ENCODE measurements at regions not wholly inside any gene's neighbourhood (a gene's known extent, or its start where the extent isn't known, plus 50 kb on each side); places are given as distances from the start of the nearest gene placed in this dataset.
"Not testable (repeated sequence)": the region's sequence is repeated elsewhere in the genome, so short reads cannot be mapped to it uniquely, and the experiment has no call there.

DNA sequence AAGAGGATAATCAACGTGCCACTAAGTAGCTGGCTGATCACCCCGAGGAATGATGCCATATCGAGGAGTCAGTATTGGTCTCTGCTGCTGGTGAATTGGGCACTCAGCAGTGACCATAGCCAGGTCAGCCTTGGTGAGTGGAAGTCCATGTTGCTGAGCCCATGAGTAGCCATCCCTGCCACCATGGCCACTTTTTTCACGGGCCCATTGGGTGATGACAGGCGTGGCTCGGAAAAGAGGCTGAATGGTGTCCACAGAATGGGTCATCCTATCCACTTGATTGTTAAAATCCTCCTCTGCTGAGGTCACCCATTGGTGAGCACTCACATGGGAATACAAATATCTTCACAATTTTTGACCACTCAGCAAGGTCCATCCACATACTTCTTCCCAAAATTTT lies 114.4 kb downstream of the UBE2NL start:
- H3K27ac Mint-ChIP-seq = no peak overlapping the region
- no peak for DNase-seq
- TF ChIP-seq, protein P1, sequence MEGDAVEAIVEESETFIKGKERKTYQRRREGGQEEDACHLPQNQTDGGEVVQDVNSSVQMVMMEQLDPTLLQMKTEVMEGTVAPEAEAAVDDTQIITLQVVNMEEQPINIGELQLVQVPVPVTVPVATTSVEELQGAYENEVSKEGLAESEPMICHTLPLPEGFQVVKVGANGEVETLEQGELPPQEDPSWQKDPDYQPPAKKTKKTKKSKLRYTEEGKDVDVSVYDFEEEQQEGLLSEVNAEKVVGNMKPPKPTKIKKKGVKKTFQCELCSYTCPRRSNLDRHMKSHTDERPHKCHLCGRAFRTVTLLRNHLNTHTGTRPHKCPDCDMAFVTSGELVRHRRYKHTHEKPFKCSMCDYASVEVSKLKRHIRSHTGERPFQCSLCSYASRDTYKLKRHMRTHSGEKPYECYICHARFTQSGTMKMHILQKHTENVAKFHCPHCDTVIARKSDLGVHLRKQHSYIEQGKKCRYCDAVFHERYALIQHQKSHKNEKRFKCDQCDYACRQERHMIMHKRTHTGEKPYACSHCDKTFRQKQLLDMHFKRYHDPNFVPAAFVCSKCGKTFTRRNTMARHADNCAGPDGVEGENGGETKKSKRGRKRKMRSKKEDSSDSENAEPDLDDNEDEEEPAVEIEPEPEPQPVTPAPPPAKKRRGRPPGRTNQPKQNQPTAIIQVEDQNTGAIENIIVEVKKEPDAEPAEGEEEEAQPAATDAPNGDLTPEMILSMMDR (IDR thresholded peaks at IDR 0.05) = no peak
- H3K9me3 Mint-ChIP-seq = no peaks in the 10 kb centered on the region; the same call in 1 of the 2 replicates
- H3K4me1 Mint-ChIP-seq (ENCODE audit: low read depth) = no peaks in the 10 kb centered on the region
- H3K27me3 Mint-ChIP-seq (ENCODE audit: insufficient read depth) = no peaks in the 10 kb centered on the region
- no peaks in the 10 kb centered on the region for H3K36me3 Mint-ChIP-seq (ENCODE audit: low read depth)
- H3K4me3 Mint-ChIP-seq = no peak overlapping the region

DNA sequence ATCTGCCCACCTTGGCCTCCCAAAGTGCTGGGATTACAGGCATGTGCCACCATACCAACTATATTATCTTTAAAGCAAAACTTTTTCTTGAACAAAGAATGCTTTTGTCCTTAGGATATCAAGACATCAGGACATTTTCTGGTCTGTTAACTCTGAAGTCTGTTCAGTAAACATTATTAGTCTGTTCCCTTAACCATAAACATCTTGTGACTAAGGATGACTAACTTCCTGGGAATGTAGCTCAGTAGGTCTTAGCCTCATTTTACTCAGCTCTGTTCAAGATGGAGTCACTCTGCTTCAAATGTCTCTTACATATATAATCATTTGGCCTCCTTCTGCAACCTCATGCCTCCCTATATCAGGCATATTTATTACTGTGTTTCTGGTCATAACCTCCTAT lies 122.9 kb downstream of the UBE2NL start:
- TF ChIP-seq, protein P1 (IDR thresholded peaks at IDR 0.05) = no peak
- no peak overlapping the region for H3K27ac Mint-ChIP-seq
- peaks cover 12% of the 10 kb centered on the region; the same call in 1 of the 2 replicates for H3K9me3 Mint-ChIP-seq
- no peaks in the 10 kb centered on the region for H3K4me1 Mint-ChIP-seq (ENCODE audit: low read depth)
- H3K36me3 Mint-ChIP-seq (ENCODE audit: low read depth) = peaks cover 3% of the 10 kb centered on the region; the same call in 1 of the 2 replicates
- no peaks in the 10 kb centered on the region for H3K27me3 Mint-ChIP-seq (ENCODE audit: insufficient read depth)
- no peak overlapping the region for H3K4me3 Mint-ChIP-seq
- DNase-seq = no peak

DNA sequence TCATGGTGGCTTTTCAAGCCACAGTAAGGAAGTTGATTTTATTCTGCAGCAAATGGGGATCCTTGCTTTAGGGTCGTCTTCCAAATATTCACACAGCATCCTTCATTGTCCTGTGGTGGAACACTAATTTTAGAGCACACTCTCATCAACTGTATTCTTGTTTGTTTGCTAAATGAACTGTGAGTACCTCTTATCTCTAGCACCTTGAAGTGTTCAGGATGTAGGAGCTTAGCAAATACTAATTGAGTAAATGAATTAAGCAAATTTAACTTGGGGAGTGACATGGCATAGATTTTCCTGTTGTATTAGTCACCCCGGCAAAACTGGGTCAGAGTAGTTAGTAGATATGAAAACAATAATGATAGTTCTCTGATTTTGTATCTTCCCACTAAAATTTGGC lies 156.9 kb downstream of the UBE2NL start:
- no peaks in the 10 kb centered on the region; the same call in 1 of the 2 replicates for H3K27me3 Mint-ChIP-seq (ENCODE audit: insufficient read depth)
- TF ChIP-seq, protein P1 (IDR thresholded peaks at IDR 0.05) = no peak
- no peak overlapping the region for H3K4me3 Mint-ChIP-seq

DNA sequence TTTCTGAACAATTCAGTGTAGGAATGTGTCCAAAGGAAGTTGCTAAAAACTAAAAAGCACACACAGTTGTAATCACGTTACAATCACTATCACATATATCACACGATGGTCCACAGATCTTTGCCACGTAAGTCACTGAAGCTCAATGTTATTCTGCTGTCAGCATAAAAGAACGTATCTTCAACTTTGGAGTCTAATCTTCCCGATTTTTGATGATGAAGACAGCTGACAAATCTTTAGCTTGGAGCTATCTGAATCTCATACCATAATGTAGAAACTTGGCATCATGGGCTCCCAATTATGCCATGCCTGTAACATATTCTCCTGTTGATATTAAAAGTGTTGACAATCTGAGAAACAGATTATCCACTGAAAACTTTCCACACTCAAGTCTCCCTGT lies 158.4 kb downstream of the UBE2NL start:
- no peak for DNase-seq
- H3K36me3 Mint-ChIP-seq (ENCODE audit: low read depth) = no peaks in the 10 kb centered on the region
- TF ChIP-seq, protein P1 (IDR thresholded peaks at IDR 0.05) = no peak

More for the DNA sequence above, 156.9 kb downstream of the UBE2NL start:
- H3K9me3 Mint-ChIP-seq = peaks cover 4% of the 10 kb centered on the region; the same call in 1 of the 2 replicates
- no peak for DNase-seq
- H3K27ac Mint-ChIP-seq = no peak overlapping the region
- H3K36me3 Mint-ChIP-seq (ENCODE audit: low read depth) = no peaks in the 10 kb centered on the region
- no peaks in the 10 kb centered on the region for H3K4me1 Mint-ChIP-seq (ENCODE audit: low read depth)

DNA sequence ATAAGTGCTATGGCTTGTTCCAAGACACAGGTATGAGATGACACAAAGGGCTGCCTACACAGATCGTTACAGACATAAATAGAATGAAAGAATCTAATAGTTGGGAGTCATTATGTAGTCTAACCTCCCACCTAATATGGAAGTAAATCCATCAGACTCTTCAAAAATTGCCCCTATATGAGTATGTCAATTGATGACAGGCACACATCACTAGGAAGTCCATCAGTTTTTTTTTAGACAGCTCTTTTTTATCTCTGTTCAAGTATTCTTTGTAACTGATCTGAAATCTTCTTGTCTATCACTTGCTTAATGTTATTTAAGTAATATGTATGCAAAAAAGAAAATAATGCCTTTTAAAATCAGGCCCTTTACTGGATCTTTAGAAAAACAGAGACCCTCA lies 191.6 kb downstream of the UBE2NL start:
- no peak for DNase-seq
- Mint-ChIP-seq H3K4me1 (ENCODE audit: low read depth) (no peaks in the 10 kb centered on the region), H3K27me3 (ENCODE audit: insufficient read depth) (no peaks in the 10 kb centered on the region), H3K4me3 (no peak overlapping the region), H3K27ac (no peak overlapping the region), H3K9me3 (no peaks in the 10 kb centered on the region), H3K36me3 (ENCODE audit: low read depth) (no peaks in the 10 kb centered on the region)
- TF ChIP-seq, protein P1 (IDR thresholded peaks at IDR 0.05) = no peak

More for the DNA sequence above, 158.4 kb downstream of the UBE2NL start:
- H3K9me3 Mint-ChIP-seq = peaks cover 4% of the 10 kb centered on the region; the same call in 1 of the 2 replicates
- no peak overlapping the region for H3K27ac Mint-ChIP-seq
- H3K4me1 Mint-ChIP-seq (ENCODE audit: low read depth) = no peaks in the 10 kb centered on the region
- H3K4me3 Mint-ChIP-seq = no peak overlapping the region
- H3K27me3 Mint-ChIP-seq (ENCODE audit: insufficient read depth) = no peaks in the 10 kb centered on the region; the same call in 1 of the 2 replicates

DNA sequence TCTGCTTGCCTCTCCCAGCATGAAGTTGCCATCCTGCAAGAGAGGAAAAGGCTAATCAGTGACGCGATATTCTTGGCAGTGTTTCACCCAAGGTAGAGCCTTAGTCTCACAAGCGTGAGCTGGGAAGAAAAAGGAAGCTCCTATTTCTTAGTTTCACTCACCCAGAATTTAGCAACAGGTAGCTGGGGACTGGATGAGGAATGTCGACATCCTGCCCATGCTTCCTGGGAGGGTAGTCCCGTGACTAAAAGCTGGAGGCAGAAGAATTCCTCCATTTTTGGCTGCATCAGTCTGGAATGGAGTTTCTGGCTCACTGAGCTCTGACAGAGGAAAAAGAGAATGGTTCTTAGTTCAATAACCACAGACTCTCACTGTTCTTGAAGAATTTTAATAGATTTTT lies 198.4 kb downstream of the UBE2NL start:
- not testable (repeated sequence) for H3K27me3 Mint-ChIP-seq (ENCODE audit: insufficient read depth); H3K4me3 Mint-ChIP-seq; H3K36me3 Mint-ChIP-seq (ENCODE audit: low read depth); H3K4me1 Mint-ChIP-seq (ENCODE audit: low read depth); H3K27ac Mint-ChIP-seq; DNase-seq; H3K9me3 Mint-ChIP-seq

DNA sequence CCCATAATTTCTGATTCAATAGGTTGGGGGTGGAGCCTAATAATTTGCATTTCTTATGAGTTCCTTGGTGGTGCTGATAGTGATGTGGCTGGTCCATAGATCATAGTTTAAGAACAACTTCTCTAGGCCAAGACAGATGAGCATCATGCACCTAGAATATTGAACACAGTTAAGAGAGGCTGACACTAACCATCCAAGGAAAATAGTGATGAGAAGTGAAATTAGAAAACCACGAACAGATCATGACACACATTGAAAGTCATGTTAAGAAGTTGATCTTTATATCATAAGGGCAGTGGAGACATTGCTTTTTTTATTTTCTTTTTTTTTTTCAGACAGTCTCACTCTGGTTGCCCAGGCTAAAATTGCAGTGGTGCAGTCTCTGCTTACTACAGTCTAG lies 205.8 kb downstream of the UBE2NL start:
- H3K9me3 Mint-ChIP-seq; H3K36me3 Mint-ChIP-seq (ENCODE audit: low read depth); H3K4me1 Mint-ChIP-seq (ENCODE audit: low read depth); H3K27me3 Mint-ChIP-seq (ENCODE audit: insufficient read depth); H3K27ac Mint-ChIP-seq; DNase-seq; H3K4me3 Mint-ChIP-seq: not testable (repeated sequence)

DNA sequence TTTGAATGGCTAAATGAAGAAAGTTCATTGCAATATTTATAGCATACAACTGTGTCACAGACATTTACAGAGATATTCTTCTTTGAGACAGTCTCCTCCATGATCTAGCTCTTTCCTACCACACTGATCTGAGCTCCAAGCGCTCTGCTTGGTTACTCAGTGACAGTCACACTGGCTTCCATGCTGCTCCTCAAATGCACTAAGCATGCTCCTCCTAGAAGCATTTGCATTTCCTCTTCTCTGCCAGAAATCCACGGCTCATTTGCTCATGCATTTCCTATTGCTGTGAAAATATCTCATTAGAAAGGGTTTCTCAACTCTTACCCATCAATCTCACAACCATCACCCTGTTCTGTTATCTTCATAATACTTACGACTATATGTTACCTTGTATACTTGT lies 208.2 kb downstream of the UBE2NL start:
- H3K27me3 Mint-ChIP-seq (ENCODE audit: insufficient read depth); H3K4me3 Mint-ChIP-seq; H3K4me1 Mint-ChIP-seq (ENCODE audit: low read depth); H3K36me3 Mint-ChIP-seq (ENCODE audit: low read depth); DNase-seq; H3K27ac Mint-ChIP-seq; H3K9me3 Mint-ChIP-seq: not testable (repeated sequence)

DNA sequence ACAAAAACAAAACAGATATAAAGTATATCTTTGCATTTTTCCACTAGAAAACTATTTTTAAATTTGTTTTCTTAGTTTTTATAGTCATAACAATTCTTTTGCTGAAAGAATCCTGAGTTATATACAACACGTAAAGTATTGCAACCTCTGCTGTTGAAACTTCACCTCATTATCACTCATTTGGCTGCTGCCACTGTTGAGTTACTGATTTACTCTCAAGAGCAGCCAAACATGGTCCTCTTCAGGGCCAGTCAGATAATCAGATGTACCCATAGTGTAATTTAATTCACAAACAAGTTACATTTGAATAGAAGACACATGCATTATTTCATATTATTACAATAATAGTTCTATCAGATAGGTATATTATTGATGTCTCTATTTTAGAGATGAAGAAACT lies 235.6 kb downstream of the UBE2NL start:
- H3K36me3 Mint-ChIP-seq (ENCODE audit: low read depth); H3K27me3 Mint-ChIP-seq (ENCODE audit: insufficient read depth); H3K4me3 Mint-ChIP-seq: not testable (repeated sequence)

More for the DNA sequence above, 235.6 kb downstream of the UBE2NL start:
- not testable (repeated sequence) for DNase-seq; H3K27ac Mint-ChIP-seq; H3K9me3 Mint-ChIP-seq; H3K4me1 Mint-ChIP-seq (ENCODE audit: low read depth)

Measured in HFFc6 (cell line).